Hematopoietic multipotent progenitor cell (in vitro differentiated cells): ENCODE measurements at regions not wholly inside any gene's neighbourhood (a gene's known extent, or its start where the extent isn't known, plus 50 kb on each side); places are given as distances from the start of the nearest gene placed in this dataset.
"Not testable (repeated sequence)": the region's sequence is repeated elsewhere in the genome, so short reads cannot be mapped to it uniquely, and the experiment has no call there.

Experiments
- DNase-seq, 3 donors: peaks; one replicate each; pipeline ENCODE4 v3.0.0-alpha.2; 2011 to 2015; ENCODE audit warnings: low read depth in 2 of 3, low spot score in 2 of 3

- no peak for DNase-seq
Measured at GRCh38 chr14:71383510-71383909, 476.3 kb downstream of the PCNX1 start.

GRCh38 chr14:71384007-71384845, 477.0 kb downstream of the PCNX1 start:
- DNase-seq: no peak

- DNase-seq: no peak
Measured at GRCh38 chr14:71387753-71388152, 480.5 kb downstream of the PCNX1 start.

- no peak for DNase-seq
Measured at GRCh38 chr14:71388336-71388735, 481.1 kb downstream of the PCNX1 start.

GRCh38 chr14:71388862-71389261, 481.6 kb downstream of the PCNX1 start:
- DNase-seq: no peak

GRCh38 chr14:71394386-71394785, 487.1 kb downstream of the PCNX1 start:
- no peak for DNase-seq

- no peak for DNase-seq
Measured at GRCh38 chr14:71395151-71395604, 487.9 kb downstream of the PCNX1 start.

- no peak for DNase-seq
Measured at GRCh38 chr14:71395636-71396035, 488.4 kb downstream of the PCNX1 start.

- DNase-seq: no peak
Measured at GRCh38 chr14:71396050-71396677, 488.9 kb downstream of the PCNX1 start.

- no peak for DNase-seq
Measured at GRCh38 chr14:71397371-71397770, 490.1 kb downstream of the PCNX1 start.

GRCh38 chr14:71398450-71398849, 491.2 kb downstream of the PCNX1 start:
- DNase-seq: no peak

- peak in 2 of 3 donors; percentile 72 to 96 for DNase-seq
Measured at GRCh38 chr14:71399057-71399487, 491.8 kb downstream of the PCNX1 start.

GRCh38 chr14:71400871-71401321, 493.6 kb downstream of the PCNX1 start:
- DNase-seq: peak in 1 of 3 donors; percentile 61

GRCh38 chr14:71402415-71402814, 495.2 kb downstream of the PCNX1 start:
- not testable (repeated sequence) for DNase-seq

- DNase-seq: peak in 2 of 3 donors; percentile 47 to 67
Measured at GRCh38 chr14:71403656-71404055, 496.4 kb downstream of the PCNX1 start.

GRCh38 chr14:71405676-71406075, 498.4 kb downstream of the PCNX1 start:
- DNase-seq: no peak

- no peak for DNase-seq
Measured at GRCh38 chr14:71408362-71409030, 501.2 kb downstream of the PCNX1 start.

- DNase-seq: no peak
Measured at GRCh38 chr14:71410578-71411284, 503.5 kb downstream of the PCNX1 start.

GRCh38 chr14:71411285-71411595, 504.0 kb downstream of the PCNX1 start:
- no peak for DNase-seq

- no peak for DNase-seq
Measured at GRCh38 chr14:71411738-71412137, 504.5 kb downstream of the PCNX1 start.
